ENCODE measurements at regions not wholly inside any gene's neighbourhood (a gene's known extent, or its start where the extent isn't known, plus 50 kb on each side); places are given as distances from the start of the nearest gene placed in this dataset.

GRCh38 chr14:98375566-98375965, 896.4 kb downstream of the BCL11B start:
- no peak overlapping the region for H2AFZ ChIP-seq (ENCODE audit: low read depth, low read length)
- no peak overlapping the region for H3K27ac ChIP-seq (ENCODE audit: low read depth, low read length)
- Mint-ChIP-seq H3K4me1 (ENCODE audit: low read depth, unreplicated experiment) (no peaks in the 10 kb centered on the region), H3K27ac (ENCODE audit: unreplicated experiment) (no peak overlapping the region), H3K9me3 (ENCODE audit: unreplicated experiment) (no peaks in the 10 kb centered on the region), H3K27me3 (ENCODE audit: low read depth, unreplicated experiment) (peaks cover 21% of the 10 kb centered on the region), H3K36me3 (ENCODE audit: low read depth, unreplicated experiment) (no peaks in the 10 kb centered on the region), H3K4me3 (ENCODE audit: unreplicated experiment) (no peak overlapping the region)
- H3K4me3 ChIP-seq (ENCODE audit: insufficient read depth, low read depth, low read length), result no peak overlapping the region
- no peaks in the 10 kb centered on the region for H3K79me2 ChIP-seq (ENCODE audit: insufficient read depth, low read length)
- H3K36me3 ChIP-seq (ENCODE audit: insufficient read depth, low read length), result no peaks in the 10 kb centered on the region
- TF ChIP-seq, protein P1, sequence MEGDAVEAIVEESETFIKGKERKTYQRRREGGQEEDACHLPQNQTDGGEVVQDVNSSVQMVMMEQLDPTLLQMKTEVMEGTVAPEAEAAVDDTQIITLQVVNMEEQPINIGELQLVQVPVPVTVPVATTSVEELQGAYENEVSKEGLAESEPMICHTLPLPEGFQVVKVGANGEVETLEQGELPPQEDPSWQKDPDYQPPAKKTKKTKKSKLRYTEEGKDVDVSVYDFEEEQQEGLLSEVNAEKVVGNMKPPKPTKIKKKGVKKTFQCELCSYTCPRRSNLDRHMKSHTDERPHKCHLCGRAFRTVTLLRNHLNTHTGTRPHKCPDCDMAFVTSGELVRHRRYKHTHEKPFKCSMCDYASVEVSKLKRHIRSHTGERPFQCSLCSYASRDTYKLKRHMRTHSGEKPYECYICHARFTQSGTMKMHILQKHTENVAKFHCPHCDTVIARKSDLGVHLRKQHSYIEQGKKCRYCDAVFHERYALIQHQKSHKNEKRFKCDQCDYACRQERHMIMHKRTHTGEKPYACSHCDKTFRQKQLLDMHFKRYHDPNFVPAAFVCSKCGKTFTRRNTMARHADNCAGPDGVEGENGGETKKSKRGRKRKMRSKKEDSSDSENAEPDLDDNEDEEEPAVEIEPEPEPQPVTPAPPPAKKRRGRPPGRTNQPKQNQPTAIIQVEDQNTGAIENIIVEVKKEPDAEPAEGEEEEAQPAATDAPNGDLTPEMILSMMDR (IDR thresholded peaks at IDR 0.05; ENCODE audit: insufficient read depth, low read depth, low read length), result no peak
- no peak for TF ChIP-seq EZH2 (IDR thresholded peaks at IDR 0.05; ENCODE audit: insufficient read depth, low read length)
- no peak overlapping the region for H3K9ac ChIP-seq (ENCODE audit: low read length)
- no peaks in the 10 kb centered on the region for H3K27me3 ChIP-seq (ENCODE audit: insufficient read depth, low read length)
- no peaks in the 10 kb centered on the region for H3K9me3 ChIP-seq (ENCODE audit: insufficient read depth, low read depth, low read length)
- H3K4me1 ChIP-seq (ENCODE audit: insufficient read depth, low read length), result no peaks in the 10 kb centered on the region
- no peak for FAIRE-seq
- H3K4me2 ChIP-seq (ENCODE audit: low read length), result no peak overlapping the region
- no peaks in the 10 kb centered on the region for H4K20me1 ChIP-seq (ENCODE audit: insufficient read depth, low read length)
- no peak for DNase-seq (ENCODE audit: low read depth)

- Mint-ChIP-seq H3K4me1 (ENCODE audit: low read depth, unreplicated experiment) (no peaks in the 10 kb centered on the region), H3K27ac (ENCODE audit: unreplicated experiment) (no peak overlapping the region), H3K4me3 (ENCODE audit: unreplicated experiment) (no peak overlapping the region), H3K36me3 (ENCODE audit: low read depth, unreplicated experiment) (no peaks in the 10 kb centered on the region), H3K9me3 (ENCODE audit: unreplicated experiment) (peaks cover 3% of the 10 kb centered on the region), H3K27me3 (ENCODE audit: low read depth, unreplicated experiment) (peaks cover 20% of the 10 kb centered on the region)
- no peaks in the 10 kb centered on the region for H3K36me3 ChIP-seq (ENCODE audit: insufficient read depth, low read length)
- no peaks in the 10 kb centered on the region for H3K4me1 ChIP-seq (ENCODE audit: insufficient read depth, low read length)
- H3K27me3 ChIP-seq (ENCODE audit: insufficient read depth, low read length), result no peaks in the 10 kb centered on the region
- TF ChIP-seq EZH2 (IDR thresholded peaks at IDR 0.05; ENCODE audit: insufficient read depth, low read length), result no peak
- TF ChIP-seq, protein P1 (IDR thresholded peaks at IDR 0.05; ENCODE audit: insufficient read depth, low read depth, low read length), result no peak
- H3K9me3 ChIP-seq (ENCODE audit: insufficient read depth, low read depth, low read length), result no peaks in the 10 kb centered on the region
- no peak overlapping the region for H2AFZ ChIP-seq (ENCODE audit: low read depth, low read length)
- H3K79me2 ChIP-seq (ENCODE audit: insufficient read depth, low read length), result no peaks in the 10 kb centered on the region
- FAIRE-seq, result no peak
- DNase-seq (ENCODE audit: low read depth), result no peak
- no peak overlapping the region for H3K4me2 ChIP-seq (ENCODE audit: low read length)
- H3K4me3 ChIP-seq (ENCODE audit: insufficient read depth, low read depth, low read length), result no peak overlapping the region
- no peaks in the 10 kb centered on the region for H4K20me1 ChIP-seq (ENCODE audit: insufficient read depth, low read length)
- no peak overlapping the region for H3K9ac ChIP-seq (ENCODE audit: low read length)
- no peak overlapping the region for H3K27ac ChIP-seq (ENCODE audit: low read depth, low read length)
Observed at GRCh38 chr14:98379830-98380229, 892.2 kb downstream of the BCL11B start.

GRCh38 chr14:98382662-98383061, 889.3 kb downstream of the BCL11B start:
- Histone ChIP-seq H3K79me2 (ENCODE audit: insufficient read depth, low read length) (no peaks in the 10 kb centered on the region), H3K9me3 (ENCODE audit: insufficient read depth, low read depth, low read length) (peaks cover 4% of the 10 kb centered on the region), H3K4me2 (ENCODE audit: low read length) (no peak overlapping the region), H3K9ac (ENCODE audit: low read length) (no peak overlapping the region), H3K4me3 (ENCODE audit: insufficient read depth, low read depth, low read length) (no peak overlapping the region), H3K36me3 (ENCODE audit: insufficient read depth, low read length) (no peaks in the 10 kb centered on the region), H3K27me3 (ENCODE audit: insufficient read depth, low read length) (no peaks in the 10 kb centered on the region), H3K27ac (ENCODE audit: low read depth, low read length) (no peak overlapping the region), H4K20me1 (ENCODE audit: insufficient read depth, low read length) (no peaks in the 10 kb centered on the region), H3K4me1 (ENCODE audit: insufficient read depth, low read length) (no peaks in the 10 kb centered on the region), H2AFZ (ENCODE audit: low read depth, low read length) (no peak overlapping the region)
- peaks cover 12% of the 10 kb centered on the region for H3K27me3 Mint-ChIP-seq (ENCODE audit: low read depth, unreplicated experiment)
- no peak for TF ChIP-seq EZH2 (IDR thresholded peaks at IDR 0.05; ENCODE audit: insufficient read depth, low read length)
- TF ChIP-seq, protein P1 (IDR thresholded peaks at IDR 0.05; ENCODE audit: insufficient read depth, low read depth, low read length), result no peak
- H3K4me3 Mint-ChIP-seq (ENCODE audit: unreplicated experiment), result no peak overlapping the region
- FAIRE-seq, result no peak
- H3K4me1 Mint-ChIP-seq (ENCODE audit: low read depth, unreplicated experiment), result no peaks in the 10 kb centered on the region
- H3K27ac Mint-ChIP-seq (ENCODE audit: unreplicated experiment), result no peak overlapping the region
- DNase-seq (ENCODE audit: low read depth), result no peak
- peaks cover 6% of the 10 kb centered on the region for H3K9me3 Mint-ChIP-seq (ENCODE audit: unreplicated experiment)
- no peaks in the 10 kb centered on the region for H3K36me3 Mint-ChIP-seq (ENCODE audit: low read depth, unreplicated experiment)

Data from astrocyte (in vitro differentiated cells and primary cell).